ENCODE measurements at regions not wholly inside any gene's neighbourhood (a gene's known extent, or its start where the extent isn't known, plus 50 kb on each side); places are given as distances from the start of the nearest gene placed in this dataset.

- no peaks in the 10 kb centered on the region for H3K36me3 ChIP-seq (ENCODE audit: control insufficient read depth in 2 of 2, extremely low read depth in 1 of 2, insufficient read depth in 2 of 2, low read length in 2 of 2)
- POLR2A ChIA-PET = interaction anchor here (0.6 kb wide), 1 partner anchor 312 kb away, joined by 3 read pairs; no protein-coding TSS in a partner anchor
- dilution Hi-C loops (cut with MboI; ENCODE audit: extremely low pct_ligation_motif_present, low sequenced_read_pairs) (no loop called here), intact Hi-C loops (cut with micrococcal nuclease) (no loop called here)
- no peak for DNase-seq (ENCODE audit: low read depth, low spot score)
- H2AFZ ChIP-seq (ENCODE audit: low read depth, low read length) = no peak overlapping the region
- H3K4me3 ChIP-seq (replicated peaks in 1 of 3; ENCODE audit: insufficient read depth in 1 of 3, low read depth in 1 of 3, low read length in 3 of 3) = no peak overlapping the region
- no peaks in the 10 kb centered on the region for H3K4me1 ChIP-seq (ENCODE audit: control insufficient read depth, extremely low read depth, insufficient read depth, low read length)
- H3K27me3 ChIP-seq (ENCODE audit: control insufficient read depth in 2 of 2, insufficient read depth in 2 of 2, low read length in 2 of 2) = no peaks in the 10 kb centered on the region
- no peak overlapping the region for H3K27ac ChIP-seq (ENCODE audit: insufficient read depth, low read depth, low read length)
- no peaks in the 10 kb centered on the region for H3K9me1 ChIP-seq (replicated peaks; ENCODE audit: control insufficient read depth, extremely low read depth, insufficient read depth, low read length)
- no peaks in the 10 kb centered on the region for H3K79me2 ChIP-seq (ENCODE audit: control insufficient read depth, insufficient read depth, low read length)
- no TSS peak for BruUV-seq (replicated peaks)
- no peak overlapping the region for H3K9ac ChIP-seq (replicated peaks; ENCODE audit: extremely low read depth, insufficient read depth, low read length)
- CTCF ChIA-PET = no interaction called here
- H4K20me1 ChIP-seq (replicated peaks; ENCODE audit: control insufficient read depth, extremely low read depth, insufficient read depth, low read length) = no peaks in the 10 kb centered on the region
- no peak overlapping the region for H3K4me2 ChIP-seq (ENCODE audit: insufficient read depth, low read length)
- no peaks in the 10 kb centered on the region for H3K9me3 ChIP-seq (replicated peaks; ENCODE audit: control insufficient read depth, insufficient read depth, low read length)
- TF ChIP-seq JUN (IDR thresholded peaks at IDR 0.05; ENCODE audit: borderline replicate concordance, insufficient read depth, insufficient read length, low read depth) (no peak), EZH2 (IDR thresholded peaks at IDR 0.05; ENCODE audit: borderline replicate concordance, low read depth, low read length, severe bottlenecking) (no peak), GATA2 (IDR thresholded peaks at IDR 0.05; ENCODE audit: insufficient read depth, insufficient read length, low read depth, low read length) (no peak), MAX (IDR thresholded peaks at IDR 0.05; ENCODE audit: insufficient read depth, insufficient read length) (no peak), MYC (IDR thresholded peaks at IDR 0.05; ENCODE audit: low read depth, low read length) (no peak), CTCF (IDR thresholded peaks at IDR 0.05; ENCODE audit: extremely low read depth in 1 of 2, insufficient read depth in 1 of 2, low read depth in 1 of 2, low read length in 2 of 2) (no peak), POLR2A (IDR thresholded peaks at IDR 0.05; ENCODE audit: low read depth, low read length) (no peak), FOS (IDR thresholded peaks at IDR 0.05; ENCODE audit: borderline replicate concordance, insufficient read depth, low read length) (no peak), POLR2AphosphoS5 (IDR thresholded peaks at IDR 0.05; ENCODE audit: insufficient read depth, low read depth, low read length) (no peak)
- no peak for FAIRE-seq
Measured at GRCh38 chr7:101718363-101719122, 89.4 kb upstream of the MYL10 start.
